Effector memory CD8-positive, alpha-beta T cell (primary cell): ENCODE measurements at regions not wholly inside any gene's neighbourhood (a gene's known extent, or its start where the extent isn't known, plus 50 kb on each side); places are given as distances from the start of the nearest gene placed in this dataset.

ENCODE experiments used
- ATAC-seq: fragments of 150-1000 bp; cut with Tn5 transposase; replicated peaks from 2 replicates; pipeline ENCODE4 v1.10.0; 2021; ENCODE audit warnings: mild to moderate bottlenecking, moderate library complexity
- DNase-seq, 3 experiments: peaks; one replicate each; pipeline ENCODE4 v3.0.0; 2021
- H3K27ac Mint-ChIP-seq, 2 donors: one replicate each; pipeline ENCODE4 v1.8.0; 2022; ENCODE audit warnings: mild to moderate bottlenecking in 2 of 2, mixed read lengths in 2 of 2, moderate library complexity in 2 of 2
- H3K27me3 Mint-ChIP-seq, 2 donors: one replicate each; pipeline ENCODE4 v1.8.0; 2022; ENCODE audit warnings: mixed read lengths in 2 of 2
- H3K36me3 Mint-ChIP-seq: one replicate; pipeline ENCODE4 v1.8.0; 2022; ENCODE audit warnings: mild to moderate bottlenecking, moderate library complexity, mixed read lengths; ENCODE audit not compliant: insufficient read depth
- H3K4me1 Mint-ChIP-seq, 2 donors: one replicate each; pipeline ENCODE4 v1.8.0; 2022; ENCODE audit warnings: low read depth in 2 of 2, mixed read lengths in 2 of 2
- H3K4me3 Mint-ChIP-seq, 2 donors: one replicate each; pipeline ENCODE4 v1.8.0; 2022; ENCODE audit warnings: mild to moderate bottlenecking in 2 of 2, mixed read lengths in 2 of 2, moderate library complexity in 2 of 2
- H3K9me3 Mint-ChIP-seq, 2 donors: one replicate each; pipeline ENCODE4 v1.8.0; 2022; ENCODE audit warnings: mixed read lengths in 2 of 2

GRCh38 chr1:5632814-5633213 is 359.4 kb downstream of the NPHP4 start:
- H3K27ac Mint-ChIP-seq, result no peak overlapping the region
- DNase-seq (no peak), ATAC-seq (no peak)
- no peaks in the 10 kb centered on the region for H3K9me3 Mint-ChIP-seq
- H3K4me1 Mint-ChIP-seq, result no peaks in the 10 kb centered on the region
- H3K27me3 Mint-ChIP-seq, result peaks cover 16 to 47% of the 10 kb centered on the region in 2 donors
- no peak overlapping the region for H3K4me3 Mint-ChIP-seq
- H3K36me3 Mint-ChIP-seq, result no peaks in the 10 kb centered on the region

DNA sequence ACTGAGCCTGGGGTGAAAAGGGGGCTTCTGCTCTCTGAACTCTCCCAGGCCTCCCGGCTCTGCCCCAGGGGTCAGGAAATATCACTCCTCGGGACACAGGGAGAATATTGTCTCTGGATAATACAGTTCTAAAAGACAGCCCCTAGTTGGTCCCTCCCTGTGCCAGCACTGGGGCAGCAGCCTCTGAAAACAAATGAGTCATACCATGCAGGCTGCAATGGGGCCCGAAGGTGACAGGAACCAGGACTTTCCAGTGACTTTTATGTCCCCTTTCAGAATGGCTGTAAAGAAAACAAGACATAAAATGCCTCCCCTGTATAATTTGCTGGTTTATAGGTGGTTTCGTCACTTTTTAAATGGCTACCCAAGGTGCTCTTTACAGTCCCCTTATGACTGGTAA is 360.0 kb downstream of the NPHP4 start:
- ATAC-seq (no peak), DNase-seq (no peak)
- Mint-ChIP-seq H3K27ac (no peak overlapping the region), H3K4me1 (no peaks in the 10 kb centered on the region), H3K4me3 (no peak overlapping the region), H3K27me3 (peaks cover 14 to 41% of the 10 kb centered on the region in 2 donors), H3K9me3 (no peaks in the 10 kb centered on the region), H3K36me3 (no peaks in the 10 kb centered on the region)

GRCh38 chr1:5628416-5628815 is 363.8 kb downstream of the NPHP4 start:
- DNase-seq (no peak), ATAC-seq (no peak)
- no peak overlapping the region for H3K4me3 Mint-ChIP-seq
- H3K27ac Mint-ChIP-seq, result no peak overlapping the region
- no peaks in the 10 kb centered on the region for H3K9me3 Mint-ChIP-seq
- no peaks in the 10 kb centered on the region for H3K36me3 Mint-ChIP-seq
- no peaks in the 10 kb centered on the region for H3K4me1 Mint-ChIP-seq
- H3K27me3 Mint-ChIP-seq, result peaks cover 0 to 25% of the 10 kb centered on the region in 2 donors

DNA sequence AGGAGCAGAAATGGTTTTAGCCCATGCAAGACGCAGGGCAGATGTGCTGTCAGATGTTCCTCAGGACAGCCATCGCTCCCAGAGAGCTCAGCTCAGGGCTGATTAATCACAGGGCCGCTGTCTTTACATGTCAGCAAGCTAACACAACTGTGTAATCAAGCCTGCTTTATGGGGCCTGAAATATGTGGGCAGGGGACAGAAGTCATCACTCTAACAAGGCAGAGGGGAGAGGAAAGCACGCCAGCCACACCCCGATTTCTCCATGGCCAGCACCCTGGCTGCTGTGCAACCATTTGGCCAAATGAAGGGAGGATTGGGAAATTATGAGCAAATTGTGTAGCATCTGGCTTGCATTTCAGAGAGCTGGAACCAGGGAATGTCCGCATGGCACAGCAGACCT is 368.8 kb downstream of the NPHP4 start:
- Mint-ChIP-seq H3K27ac (no peak overlapping the region), H3K9me3 (no peaks in the 10 kb centered on the region), H3K36me3 (no peaks in the 10 kb centered on the region), H3K4me1 (no peaks in the 10 kb centered on the region), H3K27me3 (peaks cover 36 to 45% of the 10 kb centered on the region in 2 donors), H3K4me3 (no peak overlapping the region)
- DNase-seq (no peak), ATAC-seq (no peak)

DNA sequence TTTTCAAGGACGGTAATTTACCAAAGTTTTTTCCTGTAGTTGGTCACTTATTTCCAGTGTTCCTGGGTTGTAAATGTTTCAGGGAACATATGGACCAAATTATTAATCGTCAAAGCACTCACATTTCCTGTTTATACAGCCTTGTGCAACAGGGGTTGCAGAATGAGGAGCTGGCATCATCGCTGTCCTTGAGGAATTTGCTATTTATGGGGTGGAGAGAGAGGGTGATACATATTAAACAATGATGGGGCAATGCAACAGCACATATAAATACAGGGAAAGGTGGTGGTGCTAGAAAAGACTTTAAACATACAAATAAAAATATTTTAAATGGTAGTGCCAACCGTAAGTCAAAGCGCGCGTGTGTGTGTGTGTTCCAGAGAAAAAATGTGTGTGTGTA is 369.8 kb downstream of the NPHP4 start:
- Mint-ChIP-seq H3K4me1 (no peaks in the 10 kb centered on the region), H3K9me3 (no peaks in the 10 kb centered on the region), H3K27me3 (peaks cover 46 to 55% of the 10 kb centered on the region in 2 donors), H3K4me3 (no peak overlapping the region), H3K36me3 (no peaks in the 10 kb centered on the region), H3K27ac (no peak overlapping the region)
- no peak for ATAC-seq
- no peak for DNase-seq

- Mint-ChIP-seq H3K27ac (no peak overlapping the region), H3K4me3 (no peak overlapping the region), H3K4me1 (no peaks in the 10 kb centered on the region)
These were observed 370.5 kb downstream of the NPHP4 start for GRCh38 chr1:5621692-5622091.

DNA sequence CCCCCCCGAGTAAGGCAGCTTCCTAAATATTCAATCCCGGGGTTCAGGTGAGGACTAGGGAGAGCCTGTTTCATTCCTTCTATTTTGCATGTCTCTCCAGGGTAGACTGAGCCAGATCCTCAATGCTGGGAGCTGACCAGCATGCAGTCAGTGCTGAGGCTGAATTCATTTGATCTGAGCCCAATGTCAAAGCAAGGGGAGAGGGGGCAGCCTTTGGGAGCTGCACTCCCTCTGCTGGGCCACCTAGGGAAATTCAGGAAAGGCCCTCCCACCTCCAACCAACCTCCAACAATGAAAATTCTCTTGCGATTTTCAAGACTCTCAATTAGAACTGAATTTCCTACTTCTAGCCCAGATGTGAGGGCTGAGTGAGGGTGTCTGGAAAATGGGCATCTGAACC is 371.2 kb downstream of the NPHP4 start:
- H3K4me3 Mint-ChIP-seq, result no peak overlapping the region
- H3K27me3 Mint-ChIP-seq, result peaks cover 60 to 69% of the 10 kb centered on the region in 2 donors
- no peak for DNase-seq
- no peaks in the 10 kb centered on the region for H3K9me3 Mint-ChIP-seq
- H3K27ac Mint-ChIP-seq, result no peak overlapping the region
- ATAC-seq, result no peak
- H3K36me3 Mint-ChIP-seq, result no peaks in the 10 kb centered on the region
- H3K4me1 Mint-ChIP-seq, result no peaks in the 10 kb centered on the region

More at GRCh38 chr1:5621692-5622091, 370.5 kb downstream of the NPHP4 start:
- Mint-ChIP-seq H3K36me3 (no peaks in the 10 kb centered on the region), H3K9me3 (no peaks in the 10 kb centered on the region), H3K27me3 (peaks cover 53 to 62% of the 10 kb centered on the region in 2 donors)
- ATAC-seq, result no peak
- DNase-seq, result no peak

DNA sequence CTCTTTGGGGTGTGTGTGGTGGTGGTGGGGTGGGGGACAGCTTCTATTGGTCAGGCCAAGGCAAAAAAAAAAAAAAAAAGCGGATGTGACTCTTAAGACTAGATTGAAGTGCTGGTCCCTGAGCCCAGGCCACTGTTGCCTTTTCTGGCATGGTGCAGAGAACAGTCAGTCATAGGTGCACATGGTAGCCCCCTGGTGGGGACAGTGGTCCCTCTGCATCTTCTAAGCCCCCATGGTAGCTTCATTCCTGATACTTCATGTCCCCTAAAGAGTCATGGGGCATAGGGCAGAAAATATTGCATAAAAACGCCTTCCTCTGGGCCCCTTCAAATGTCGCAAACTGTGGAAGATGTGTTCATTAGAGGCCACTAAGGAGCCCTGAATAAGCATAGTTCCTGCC is 371.8 kb downstream of the NPHP4 start:
- Mint-ChIP-seq H3K36me3 (no peaks in the 10 kb centered on the region), H3K27ac (no peak overlapping the region), H3K4me3 (no peak overlapping the region), H3K27me3 (peaks cover 66 to 75% of the 10 kb centered on the region in 2 donors), H3K9me3 (no peaks in the 10 kb centered on the region), H3K4me1 (no peaks in the 10 kb centered on the region)
- DNase-seq (no peak), ATAC-seq (no peak)

DNA sequence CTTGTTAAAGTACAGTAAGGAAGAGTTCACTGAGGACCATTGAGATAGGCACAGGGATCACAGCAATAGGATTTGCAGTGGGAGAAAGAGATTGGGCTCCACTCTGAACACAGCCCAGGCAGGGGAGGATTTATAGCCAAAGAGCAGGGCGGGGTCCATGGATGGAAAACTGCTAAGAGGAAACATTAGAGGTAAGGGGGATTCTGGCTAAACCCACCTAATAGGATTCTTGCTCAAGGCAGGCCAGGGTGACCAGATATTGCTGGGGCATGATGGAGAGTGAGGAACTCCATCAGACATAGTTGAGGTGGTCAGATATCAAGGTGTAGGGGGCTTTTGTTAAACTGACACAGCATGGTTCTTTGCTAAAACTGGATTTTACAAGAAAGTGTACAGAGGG is 372.8 kb downstream of the NPHP4 start:
- Mint-ChIP-seq H3K4me1 (no peaks in the 10 kb centered on the region), H3K36me3 (no peaks in the 10 kb centered on the region), H3K4me3 (no peak overlapping the region), H3K9me3 (no peaks in the 10 kb centered on the region), H3K27ac (no peak overlapping the region), H3K27me3 (peaks cover 74 to 85% of the 10 kb centered on the region in 2 donors)
- DNase-seq (no peak), ATAC-seq (no peak)

- no peak overlapping the region for H3K27ac Mint-ChIP-seq
- H3K27me3 Mint-ChIP-seq, result peaks cover 84 to 85% of the 10 kb centered on the region in 2 donors
- no peaks in the 10 kb centered on the region for H3K4me1 Mint-ChIP-seq
- no peaks in the 10 kb centered on the region for H3K36me3 Mint-ChIP-seq
- no peak overlapping the region for H3K4me3 Mint-ChIP-seq
- ATAC-seq (no peak), DNase-seq (no peak)
- no peaks in the 10 kb centered on the region for H3K9me3 Mint-ChIP-seq
These were observed 374.7 kb downstream of the NPHP4 start for GRCh38 chr1:5617546-5617945.

DNA sequence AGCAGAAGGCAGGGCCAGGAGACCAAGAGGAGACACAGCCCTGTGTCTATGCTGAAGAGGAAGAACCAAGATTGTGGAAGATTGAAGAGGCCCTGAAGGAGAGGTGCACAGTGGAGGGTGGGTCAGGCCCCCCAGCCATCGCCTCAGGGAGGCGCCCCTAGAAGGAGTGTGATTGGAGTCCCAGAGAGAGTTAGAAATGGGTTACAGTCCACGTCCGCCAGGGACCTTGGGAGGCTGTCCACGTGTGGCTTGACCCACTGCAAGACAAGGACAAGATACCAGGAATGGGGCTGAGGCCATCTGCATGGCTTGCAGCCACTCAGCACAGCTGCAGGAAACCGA is 375.1 kb downstream of the NPHP4 start:
- H3K4me1 Mint-ChIP-seq, result no peaks in the 10 kb centered on the region
- ATAC-seq, result no peak
- peaks cover 83 to 85% of the 10 kb centered on the region in 2 donors for H3K27me3 Mint-ChIP-seq
- no peaks in the 10 kb centered on the region for H3K36me3 Mint-ChIP-seq
- H3K27ac Mint-ChIP-seq, result no peak overlapping the region
- DNase-seq, result no peak
- H3K4me3 Mint-ChIP-seq, result no peak overlapping the region
- no peaks in the 10 kb centered on the region for H3K9me3 Mint-ChIP-seq

DNA sequence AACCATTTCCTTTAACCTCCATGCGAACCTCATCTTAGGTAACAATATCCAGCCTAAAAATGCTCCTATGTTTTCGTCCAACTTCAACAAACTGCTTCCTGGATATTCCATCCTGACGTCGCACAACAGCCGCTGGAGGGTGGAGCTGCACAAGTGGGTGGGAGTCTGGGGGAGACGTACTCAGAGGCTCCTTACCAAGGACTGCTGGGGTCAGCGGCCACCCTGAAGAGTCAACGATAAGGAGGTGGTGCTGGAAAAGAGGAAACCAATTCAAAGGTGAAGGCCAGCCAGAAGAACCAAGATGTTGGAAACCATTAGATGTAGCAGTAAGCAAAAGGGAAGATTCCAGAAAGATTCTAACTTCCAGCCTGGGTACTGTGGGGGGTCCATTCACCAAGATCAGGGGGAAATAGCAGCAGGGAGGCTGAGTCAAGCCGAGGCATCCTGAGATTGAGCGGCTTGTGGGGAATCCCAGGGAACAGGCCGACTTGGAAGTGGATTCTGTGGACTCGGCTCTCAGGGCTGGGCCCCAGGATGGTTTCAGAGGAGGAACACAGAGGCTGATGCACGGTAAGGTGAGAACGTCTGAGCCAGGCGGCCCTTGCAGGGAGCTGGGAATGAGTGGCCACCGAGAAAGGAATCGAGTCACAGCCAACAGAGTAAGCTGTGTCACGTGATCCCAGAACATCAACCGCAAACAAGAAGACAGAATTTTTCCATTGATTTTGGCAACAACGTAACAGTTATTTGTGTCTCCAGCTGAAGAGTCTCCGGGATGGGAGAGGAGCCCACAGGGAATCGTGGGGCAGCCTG is 375.7 kb downstream of the NPHP4 start:
- Mint-ChIP-seq H3K4me1 (no peaks in the 10 kb centered on the region), H3K27me3 (peaks cover 87 to 90% of the 10 kb centered on the region in 2 donors), H3K4me3 (no peak overlapping the region), H3K9me3 (no peaks in the 10 kb centered on the region), H3K36me3 (no peaks in the 10 kb centered on the region), H3K27ac (no peak overlapping the region)
- DNase-seq, result no peak
- ATAC-seq, result no peak

GRCh38 chr1:5615076-5615475 is 377.1 kb downstream of the NPHP4 start:
- peaks cover 95 to 96% of the 10 kb centered on the region in 2 donors for H3K27me3 Mint-ChIP-seq
- ATAC-seq (no peak), DNase-seq (no peak)
- H3K36me3 Mint-ChIP-seq, result no peaks in the 10 kb centered on the region
- no peaks in the 10 kb centered on the region for H3K4me1 Mint-ChIP-seq
- H3K4me3 Mint-ChIP-seq, result no peak overlapping the region
- H3K27ac Mint-ChIP-seq, result no peak overlapping the region
- H3K9me3 Mint-ChIP-seq, result no peaks in the 10 kb centered on the region

GRCh38 chr1:5613900-5614299 is 378.3 kb downstream of the NPHP4 start:
- H3K36me3 Mint-ChIP-seq, result no peaks in the 10 kb centered on the region
- no peak overlapping the region for H3K4me3 Mint-ChIP-seq
- H3K27ac Mint-ChIP-seq, result no peak overlapping the region
- peaks cover 96% of the 10 kb centered on the region in 2 donors for H3K27me3 Mint-ChIP-seq
- peaks cover 2 to 7% of the 10 kb centered on the region in 2 donors for H3K9me3 Mint-ChIP-seq
- no peaks in the 10 kb centered on the region for H3K4me1 Mint-ChIP-seq
- no peak for DNase-seq
- no peak for ATAC-seq
